ENCODE measurements at regions not wholly inside any gene's neighbourhood (a gene's known extent, or its start where the extent isn't known, plus 50 kb on each side); places are given as distances from the start of the nearest gene placed in this dataset.

- H3K4me1 ChIP-seq = no peaks in the 10 kb centered on the region
- DNase-seq (ENCODE audit: low spot score) = no peak
- no peak overlapping the region for H3K27ac ChIP-seq
- H3K36me3 ChIP-seq = no peaks in the 10 kb centered on the region
- peaks cover 0 to 4% of the 10 kb centered on the region in 2 donors for H3K9me3 ChIP-seq
- no peaks in the 10 kb centered on the region for H3K27me3 ChIP-seq
- TF ChIP-seq CTCF (IDR thresholded peaks at IDR 0.05) = no peak
- H3K4me3 ChIP-seq = no peak overlapping the region
Observed at GRCh38 chr13:60857698-60858097, 460.7 kb downstream of the TDRD3 start.

GRCh38 chr13:60852886-60853285 is 455.9 kb downstream of the TDRD3 start:
- TF ChIP-seq CTCF (IDR thresholded peaks at IDR 0.05) = no peak
- H3K9me3 ChIP-seq = peaks cover 0 to 9% of the 10 kb centered on the region in 2 donors
- no peaks in the 10 kb centered on the region for H3K36me3 ChIP-seq
- no peaks in the 10 kb centered on the region for H3K4me1 ChIP-seq
- no peaks in the 10 kb centered on the region for H3K27me3 ChIP-seq
- no peak overlapping the region for H3K27ac ChIP-seq
- H3K4me3 ChIP-seq = no peak overlapping the region
- no peak for DNase-seq (ENCODE audit: low spot score)

GRCh38 chr13:60851378-60851777 is 454.4 kb downstream of the TDRD3 start:
- DNase-seq (ENCODE audit: low spot score) = no peak
- H3K27ac ChIP-seq = no peak overlapping the region
- no peak overlapping the region for H3K4me3 ChIP-seq
- H3K36me3 ChIP-seq = no peaks in the 10 kb centered on the region
- no peaks in the 10 kb centered on the region for H3K4me1 ChIP-seq
- H3K9me3 ChIP-seq = peaks cover 4 to 19% of the 10 kb centered on the region in 2 donors
- no peak for TF ChIP-seq CTCF (IDR thresholded peaks at IDR 0.05)
- no peaks in the 10 kb centered on the region for H3K27me3 ChIP-seq

- TF ChIP-seq CTCF (IDR thresholded peaks at IDR 0.05) = no peak
- DNase-seq (ENCODE audit: low spot score) = no peak
- Histone ChIP-seq H3K36me3 (no peaks in the 10 kb centered on the region), H3K27ac (no peak overlapping the region), H3K9me3 (peaks cover 4 to 27% of the 10 kb centered on the region in 2 donors), H3K4me1 (no peaks in the 10 kb centered on the region), H3K27me3 (no peaks in the 10 kb centered on the region), H3K4me3 (no peak overlapping the region)
Observed at GRCh38 chr13:60850526-60850925, 453.5 kb downstream of the TDRD3 start.

- no peaks in the 10 kb centered on the region for H3K9me3 ChIP-seq
- no peak overlapping the region for H3K4me3 ChIP-seq
- no peaks in the 10 kb centered on the region for H3K27me3 ChIP-seq
- no peaks in the 10 kb centered on the region for H3K4me1 ChIP-seq
- H3K36me3 ChIP-seq = no peaks in the 10 kb centered on the region
- no peak for TF ChIP-seq CTCF (IDR thresholded peaks at IDR 0.05)
- DNase-seq (ENCODE audit: low spot score) = no peak
- no peak overlapping the region for H3K27ac ChIP-seq
Observed at GRCh38 chr13:60838581-60838980, 441.6 kb downstream of the TDRD3 start.

- no peak overlapping the region for H3K27ac ChIP-seq
- no peak overlapping the region for H3K4me3 ChIP-seq
- no peaks in the 10 kb centered on the region for H3K4me1 ChIP-seq
- no peak for DNase-seq (ENCODE audit: low spot score)
- no peaks in the 10 kb centered on the region for H3K27me3 ChIP-seq
- no peaks in the 10 kb centered on the region for H3K36me3 ChIP-seq
- no peaks in the 10 kb centered on the region for H3K9me3 ChIP-seq
- TF ChIP-seq CTCF (IDR thresholded peaks at IDR 0.05) = no peak
Observed at GRCh38 chr13:60837806-60838205, 440.8 kb downstream of the TDRD3 start.
